ENCODE measurements at regions not wholly inside any gene's neighbourhood (a gene's known extent, or its start where the extent isn't known, plus 50 kb on each side); places are given as distances from the start of the nearest gene placed in this dataset.

- DNase-seq (ENCODE audit: low spot score, unreplicated experiment), result no peak
- Mint-ChIP-seq H3K27ac (no peak overlapping the region), H3K4me3 (ENCODE audit: low read depth) (no peak overlapping the region), H3K36me3 (ENCODE audit: insufficient read depth) (no peaks in the 10 kb centered on the region), H3K27me3 (no peaks in the 10 kb centered on the region), H3K9me3 (ENCODE audit: low read depth) (no peaks in the 10 kb centered on the region), H3K4me1 (ENCODE audit: low read depth) (no peaks in the 10 kb centered on the region)
- TF ChIP-seq CTCF (IDR thresholded peaks at IDR 0.05; ENCODE audit: unreplicated experiment), result no peak
Measured at GRCh38 chrX:22922961-22923360, 76.8 kb upstream of the DDX53 start.

GRCh38 chrX:22934640-22935039, 65.1 kb upstream of the DDX53 start:
- no peak for DNase-seq (ENCODE audit: low spot score, unreplicated experiment)
- Mint-ChIP-seq H3K27me3 (no peaks in the 10 kb centered on the region), H3K4me3 (ENCODE audit: low read depth) (no peak overlapping the region), H3K4me1 (ENCODE audit: low read depth) (no peaks in the 10 kb centered on the region), H3K9me3 (ENCODE audit: low read depth) (no peaks in the 10 kb centered on the region), H3K27ac (no peak overlapping the region), H3K36me3 (ENCODE audit: insufficient read depth) (no peaks in the 10 kb centered on the region)
- TF ChIP-seq CTCF (IDR thresholded peaks at IDR 0.05; ENCODE audit: unreplicated experiment), result no peak

GRCh38 chrX:22944945-22945344, 54.8 kb upstream of the DDX53 start:
- H3K27ac Mint-ChIP-seq, result no peak overlapping the region
- H3K36me3 Mint-ChIP-seq (ENCODE audit: insufficient read depth), result no peaks in the 10 kb centered on the region
- no peaks in the 10 kb centered on the region for H3K27me3 Mint-ChIP-seq
- no peaks in the 10 kb centered on the region for H3K9me3 Mint-ChIP-seq (ENCODE audit: low read depth)
- H3K4me3 Mint-ChIP-seq (ENCODE audit: low read depth), result no peak overlapping the region
- no peak for DNase-seq (ENCODE audit: low spot score, unreplicated experiment)
- TF ChIP-seq CTCF (IDR thresholded peaks at IDR 0.05; ENCODE audit: unreplicated experiment), result no peak
- no peaks in the 10 kb centered on the region for H3K4me1 Mint-ChIP-seq (ENCODE audit: low read depth)

All from progenitor cell of endocrine pancreas (in vitro differentiated cells).